HEK293 (cell line): ENCODE measurements at regions not wholly inside any gene's neighbourhood (a gene's known extent, or its start where the extent isn't known, plus 50 kb on each side); places are given as distances from the start of the nearest gene placed in this dataset.

ENCODE experiments used
- CTCF ChIA-PET: fragments of 350-600 bp; formaldehyde crosslinking; extraction: SDS; loops from one replicate; lab custom pipeline; 2021; ENCODE audit warnings: antibody characterized with exemption; lab: Yijun Ruan, JAX
- POLR2A ChIA-PET: fragments of 300-600 bp; formaldehyde crosslinking; extraction: SDS; loops from one replicate; lab custom pipeline; 2020; ENCODE audit warnings: antibody characterized with exemption, inconsistent platforms; lab: Yijun Ruan, JAX
- H3K27ac ChIP-seq: fragments of 200-500 bp; sonication (Bioruptor generic); 2 replicates; pipeline ENCODE4 v1.5.1; 2014; ENCODE audit warnings: low read depth, low read length, control low read depth, inconsistent platforms; ENCODE audit errors: extremely low read depth
- H3K36me3 ChIP-seq, 2 experiments: fragments of 200-500 bp in 1 of 2; sonication (Bioruptor generic) in 1 of 2; 1 replicate in 1 of 2; 2 replicates in 1 of 2; pipeline ENCODE4 v1.5.1; 2014 to 2017; ENCODE audit warnings: inconsistent platforms in 2 of 2, low read length in 2 of 2; ENCODE audit not compliant: control insufficient read depth in 2 of 2, insufficient read depth in 1 of 2
- H3K4me1 ChIP-seq: fragments of 200-500 bp; sonication (Bioruptor generic); 2 replicates; pipeline ENCODE4 v1.5.1; 2014; ENCODE audit warnings: mild to moderate bottlenecking, low read length, inconsistent platforms; ENCODE audit not compliant: control insufficient read depth, insufficient read depth
- H3K4me3 ChIP-seq: 2 replicates; pipeline ENCODE4 v1.5.1; 2011; ENCODE audit warnings: low read depth, mild to moderate bottlenecking, control low read depth, low read length, moderate library complexity
- H3K9me3 ChIP-seq: fragments of 200-500 bp; sonication (Bioruptor generic); 2 replicates; pipeline ENCODE4 v1.5.1; 2014; ENCODE audit warnings: low read depth, low read length, inconsistent platforms; ENCODE audit not compliant: control insufficient read depth, insufficient read depth
- GFI1B ChIP-seq: fragments of 450-650 bp; formaldehyde crosslinking; IDR thresholded peaks from 2 replicates; pipeline ENCODE4 v1.5.1; 2016; ENCODE audit warnings: missing biosample characterization, missing genetic modification characterization
- HOXA7 ChIP-seq: sonication (generic); formaldehyde crosslinking; IDR thresholded peaks from 2 replicates; pipeline ENCODE4 v1.8.1; 2022; ENCODE audit warnings: missing genetic modification reagents, borderline replicate concordance
- RBAK ChIP-seq: fragments of 450-650 bp; formaldehyde crosslinking; IDR thresholded peaks from 2 replicates; pipeline ENCODE4 v1.5.1; 2016; ENCODE audit warnings: missing biosample characterization, missing genetic modification characterization
- TCF7L2 ChIP-seq: IDR thresholded peaks from 2 replicates; pipeline ENCODE4 v1.6.1; 2011; ENCODE audit warnings: low read depth, mild to moderate bottlenecking, inconsistent platforms, low read length, moderate library complexity, borderline replicate concordance
- YY2 ChIP-seq: fragments of 450-650 bp; formaldehyde crosslinking; IDR thresholded peaks from 2 replicates; pipeline ENCODE4 v1.5.1; 2016; ENCODE audit warnings: missing biosample characterization, missing genetic modification characterization
- ZBTB17 ChIP-seq: fragments of 450-650 bp; formaldehyde crosslinking; IDR thresholded peaks from 2 replicates; pipeline ENCODE4 v1.5.1; 2016; ENCODE audit warnings: missing biosample characterization, missing genetic modification characterization
- ZBTB21 ChIP-seq: fragments of 450-650 bp; formaldehyde crosslinking; IDR thresholded peaks from 2 replicates; pipeline ENCODE4 v1.5.1; 2017; ENCODE audit warnings: missing biosample characterization, missing genetic modification characterization
- ZFP3 ChIP-seq: fragments of 450-650 bp; formaldehyde crosslinking; IDR thresholded peaks from 2 replicates; pipeline ENCODE4 v1.5.1; 2016; ENCODE audit warnings: low read depth, missing biosample characterization, missing genetic modification characterization
- ZNF394 ChIP-seq: fragments of 450-650 bp; formaldehyde crosslinking; IDR thresholded peaks from 2 replicates; pipeline ENCODE4 v1.5.1; 2016; ENCODE audit warnings: missing biosample characterization, missing genetic modification characterization, mild to moderate bottlenecking, moderate library complexity, borderline replicate concordance
- ZNF529 ChIP-seq: fragments of 450-650 bp; formaldehyde crosslinking; IDR thresholded peaks from 2 replicates; pipeline ENCODE4 v1.5.1; 2017; ENCODE audit warnings: missing genetic modification characterization, missing biosample characterization; ENCODE audit not compliant: insufficient replicate concordance
- ZNF600 ChIP-seq: fragments of 450-650 bp; formaldehyde crosslinking; IDR thresholded peaks from 2 replicates; pipeline ENCODE4 v1.5.1; 2016; ENCODE audit warnings: missing biosample characterization, missing genetic modification characterization
- ZNF623 ChIP-seq: fragments of 450-650 bp; formaldehyde crosslinking; IDR thresholded peaks from 2 replicates; pipeline ENCODE4 v1.5.1; 2016; ENCODE audit warnings: missing biosample characterization, missing genetic modification characterization
- ZNF654 ChIP-seq: fragments of 450-650 bp; formaldehyde crosslinking; IDR thresholded peaks from 2 replicates; pipeline ENCODE4 v1.5.1; 2016; ENCODE audit warnings: low read depth, missing biosample characterization, missing genetic modification characterization
- ZNF830 ChIP-seq: fragments of 450-650 bp; IDR thresholded peaks from 2 replicates; pipeline ENCODE4 v1.5.0; 2018; ENCODE audit warnings: missing biosample characterization, missing genetic modification characterization, low read depth, mild to moderate bottlenecking, moderate library complexity
- ZSCAN16 ChIP-seq: fragments of 450-650 bp; formaldehyde crosslinking; IDR thresholded peaks from 2 replicates; pipeline ENCODE4 v1.5.1; 2016; ENCODE audit warnings: missing biosample characterization, missing genetic modification characterization
- TF ChIP-seq, protein P1 (sequence below): fragments of 450-650 bp; formaldehyde crosslinking; IDR thresholded peaks from 2 replicates; pipeline ENCODE4 v1.5.1; 2016; ENCODE audit warnings: missing biosample characterization, missing genetic modification characterization, low read depth
- TF ChIP-seq, protein P2 (sequence below): fragments of 450-650 bp; formaldehyde crosslinking; IDR thresholded peaks from 2 replicates; pipeline ENCODE4 v1.5.1; 2016; ENCODE audit warnings: missing biosample characterization, missing genetic modification characterization
- TF ChIP-seq, protein P3 (sequence below): fragments of 450-650 bp; formaldehyde crosslinking; IDR thresholded peaks from 2 replicates; pipeline ENCODE4 v1.5.1; 2017; ENCODE audit warnings: missing biosample characterization, missing genetic modification characterization
- TF ChIP-seq, protein P4 (sequence below): fragments of 450-650 bp; formaldehyde crosslinking; optimal IDR thresholded peaks from 2 replicates; pipeline ENCODE3; 2016; ENCODE audit warnings: missing biosample characterization, mild to moderate bottlenecking, missing genetic modification characterization
- TF ChIP-seq, protein P5 (sequence below): sonication (generic); formaldehyde crosslinking; IDR thresholded peaks from 2 replicates; pipeline ENCODE4 v1.8.1; 2022; ENCODE audit warnings: mild to moderate bottlenecking, moderate library complexity, missing genetic modification reagents
- TF ChIP-seq, protein P6 (sequence below): fragments of 450-650 bp; formaldehyde crosslinking; IDR thresholded peaks from 2 replicates; pipeline ENCODE4 v1.5.1; 2016; ENCODE audit warnings: missing biosample characterization, missing genetic modification characterization
- TF ChIP-seq, protein P7 (sequence below): fragments of 450-650 bp; formaldehyde crosslinking; IDR thresholded peaks from 2 replicates; pipeline ENCODE4; 2016; ENCODE audit warnings: missing biosample characterization, missing genetic modification characterization

DNA sequence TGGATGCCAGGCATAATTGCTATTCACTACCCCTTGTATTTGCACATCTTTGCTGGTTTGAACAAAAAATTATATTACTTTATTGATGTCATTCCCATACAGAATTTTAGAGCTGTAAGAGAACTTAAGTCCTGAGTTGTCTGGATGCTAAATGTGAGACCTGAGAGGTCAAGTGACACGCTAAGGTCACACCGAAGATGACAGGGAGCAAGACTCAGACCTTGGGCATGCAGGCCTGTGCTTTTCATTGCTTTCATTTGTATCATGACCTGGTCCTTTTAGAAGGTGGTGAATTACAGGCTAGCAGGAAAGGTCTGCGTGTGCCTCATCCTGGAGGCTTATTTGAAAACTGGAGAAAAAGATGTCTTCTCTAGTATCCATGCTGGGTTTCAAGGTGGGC, 312.0 kb upstream of the RASGRP1 start (continued):
- TF ChIP-seq, protein P1, sequence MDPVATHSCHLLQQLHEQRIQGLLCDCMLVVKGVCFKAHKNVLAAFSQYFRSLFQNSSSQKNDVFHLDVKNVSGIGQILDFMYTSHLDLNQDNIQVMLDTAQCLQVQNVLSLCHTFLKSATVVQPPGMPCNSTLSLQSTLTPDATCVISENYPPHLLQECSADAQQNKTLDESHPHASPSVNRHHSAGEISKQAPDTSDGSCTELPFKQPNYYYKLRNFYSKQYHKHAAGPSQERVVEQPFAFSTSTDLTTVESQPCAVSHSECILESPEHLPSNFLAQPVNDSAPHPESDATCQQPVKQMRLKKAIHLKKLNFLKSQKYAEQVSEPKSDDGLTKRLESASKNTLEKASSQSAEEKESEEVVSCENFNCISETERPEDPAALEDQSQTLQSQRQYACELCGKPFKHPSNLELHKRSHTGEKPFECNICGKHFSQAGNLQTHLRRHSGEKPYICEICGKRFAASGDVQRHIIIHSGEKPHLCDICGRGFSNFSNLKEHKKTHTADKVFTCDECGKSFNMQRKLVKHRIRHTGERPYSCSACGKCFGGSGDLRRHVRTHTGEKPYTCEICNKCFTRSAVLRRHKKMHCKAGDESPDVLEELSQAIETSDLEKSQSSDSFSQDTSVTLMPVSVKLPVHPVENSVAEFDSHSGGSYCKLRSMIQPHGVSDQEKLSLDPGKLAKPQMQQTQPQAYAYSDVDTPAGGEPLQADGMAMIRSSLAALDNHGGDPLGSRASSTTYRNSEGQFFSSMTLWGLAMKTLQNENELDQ (tag by site-specific recombination) = no peak

DNA sequence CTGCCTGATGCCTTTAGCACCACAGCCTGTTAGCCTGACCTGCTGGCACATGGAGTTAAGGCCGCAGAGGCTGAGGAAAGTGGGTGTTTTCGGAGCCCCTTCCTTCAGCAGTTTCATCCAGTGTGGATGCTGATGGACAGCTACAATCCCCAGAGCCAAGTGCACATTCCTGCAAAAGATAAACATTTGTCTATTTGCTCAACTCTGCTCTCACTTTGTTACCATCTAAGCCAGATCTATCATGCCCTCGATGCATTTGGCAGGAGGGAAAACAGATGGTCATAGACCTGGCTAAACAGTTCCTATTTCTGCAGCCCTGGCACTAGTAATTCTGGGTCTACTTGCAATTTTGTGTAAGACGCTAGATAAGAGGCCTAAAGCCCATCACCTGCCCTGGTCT, 312.9 kb upstream of the RASGRP1 start:
- POLR2A ChIA-PET = no interaction called here
- Histone ChIP-seq H3K9me3 (no peaks in the 10 kb centered on the region), H3K36me3 (no peaks in the 10 kb centered on the region), H3K27ac (no peak overlapping the region), H3K4me1 (no peaks in the 10 kb centered on the region), H3K4me3 (no peak overlapping the region)
- TF ChIP-seq ZNF654 (tag by site-specific recombination) (no peak), GFI1B (tag by site-specific recombination) (no peak), RBAK (tag by site-specific recombination) (no peak), TCF7L2 (no peak)
- TF ChIP-seq, protein P2, sequence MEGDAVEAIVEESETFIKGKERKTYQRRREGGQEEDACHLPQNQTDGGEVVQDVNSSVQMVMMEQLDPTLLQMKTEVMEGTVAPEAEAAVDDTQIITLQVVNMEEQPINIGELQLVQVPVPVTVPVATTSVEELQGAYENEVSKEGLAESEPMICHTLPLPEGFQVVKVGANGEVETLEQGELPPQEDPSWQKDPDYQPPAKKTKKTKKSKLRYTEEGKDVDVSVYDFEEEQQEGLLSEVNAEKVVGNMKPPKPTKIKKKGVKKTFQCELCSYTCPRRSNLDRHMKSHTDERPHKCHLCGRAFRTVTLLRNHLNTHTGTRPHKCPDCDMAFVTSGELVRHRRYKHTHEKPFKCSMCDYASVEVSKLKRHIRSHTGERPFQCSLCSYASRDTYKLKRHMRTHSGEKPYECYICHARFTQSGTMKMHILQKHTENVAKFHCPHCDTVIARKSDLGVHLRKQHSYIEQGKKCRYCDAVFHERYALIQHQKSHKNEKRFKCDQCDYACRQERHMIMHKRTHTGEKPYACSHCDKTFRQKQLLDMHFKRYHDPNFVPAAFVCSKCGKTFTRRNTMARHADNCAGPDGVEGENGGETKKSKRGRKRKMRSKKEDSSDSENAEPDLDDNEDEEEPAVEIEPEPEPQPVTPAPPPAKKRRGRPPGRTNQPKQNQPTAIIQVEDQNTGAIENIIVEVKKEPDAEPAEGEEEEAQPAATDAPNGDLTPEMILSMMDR (tag by site-specific recombination) = no peak
- TF ChIP-seq, protein P3, sequence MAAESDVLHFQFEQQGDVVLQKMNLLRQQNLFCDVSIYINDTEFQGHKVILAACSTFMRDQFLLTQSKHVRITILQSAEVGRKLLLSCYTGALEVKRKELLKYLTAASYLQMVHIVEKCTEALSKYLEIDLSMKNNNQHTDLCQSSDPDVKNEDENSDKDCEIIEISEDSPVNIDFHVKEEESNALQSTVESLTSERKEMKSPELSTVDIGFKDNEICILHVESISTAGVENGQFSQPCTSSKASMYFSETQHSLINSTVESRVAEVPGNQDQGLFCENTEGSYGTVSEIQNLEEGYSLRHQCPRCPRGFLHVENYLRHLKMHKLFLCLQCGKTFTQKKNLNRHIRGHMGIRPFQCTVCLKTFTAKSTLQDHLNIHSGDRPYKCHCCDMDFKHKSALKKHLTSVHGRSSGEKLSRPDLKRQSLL (tag by site-specific recombination) = no peak
- CTCF ChIA-PET = no interaction called here

DNA sequence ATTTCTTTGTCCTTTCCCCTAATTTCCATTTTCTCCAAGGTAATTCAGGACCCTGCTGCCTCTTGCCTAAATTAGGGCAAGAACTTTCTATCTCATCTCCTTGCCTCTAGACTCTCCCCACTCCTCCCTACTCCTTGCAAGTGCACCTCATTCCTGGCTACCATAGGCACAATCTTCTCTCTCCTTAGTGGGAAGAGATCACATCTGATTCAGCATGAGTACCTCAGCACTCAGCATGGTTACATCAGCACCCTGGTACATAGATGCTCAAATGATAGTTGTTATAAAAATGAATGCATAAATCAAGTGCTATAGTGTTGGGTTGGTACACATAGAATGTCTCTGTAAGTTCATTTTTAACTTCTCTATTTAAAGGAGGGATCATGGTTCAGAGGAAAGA, 313.4 kb upstream of the RASGRP1 start:
- no peaks in the 10 kb centered on the region for H3K9me3 ChIP-seq
- H3K36me3 ChIP-seq = no peaks in the 10 kb centered on the region
- no peaks in the 10 kb centered on the region for H3K4me1 ChIP-seq
- H3K4me3 ChIP-seq = no peak overlapping the region
- ChIA-PET CTCF (no interaction called here), POLR2A (no interaction called here)
- H3K27ac ChIP-seq = no peak overlapping the region
- no peak for TF ChIP-seq ZNF830
- TF ChIP-seq YY2 (tag by site-specific recombination) = no peak
- TF ChIP-seq, protein P4, sequence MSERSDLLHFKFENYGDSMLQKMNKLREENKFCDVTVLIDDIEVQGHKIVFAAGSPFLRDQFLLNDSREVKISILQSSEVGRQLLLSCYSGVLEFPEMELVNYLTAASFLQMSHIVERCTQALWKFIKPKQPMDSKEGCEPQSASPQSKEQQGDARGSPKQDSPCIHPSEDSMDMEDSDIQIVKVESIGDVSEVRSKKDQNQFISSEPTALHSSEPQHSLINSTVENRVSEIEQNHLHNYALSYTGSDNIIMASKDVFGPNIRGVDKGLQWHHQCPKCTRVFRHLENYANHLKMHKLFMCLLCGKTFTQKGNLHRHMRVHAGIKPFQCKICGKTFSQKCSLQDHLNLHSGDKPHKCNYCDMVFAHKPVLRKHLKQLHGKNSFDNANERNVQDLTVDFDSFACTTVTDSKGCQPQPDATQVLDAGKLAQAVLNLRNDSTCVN (tag by site-specific recombination) = no peak
- TF ChIP-seq, protein P5, sequence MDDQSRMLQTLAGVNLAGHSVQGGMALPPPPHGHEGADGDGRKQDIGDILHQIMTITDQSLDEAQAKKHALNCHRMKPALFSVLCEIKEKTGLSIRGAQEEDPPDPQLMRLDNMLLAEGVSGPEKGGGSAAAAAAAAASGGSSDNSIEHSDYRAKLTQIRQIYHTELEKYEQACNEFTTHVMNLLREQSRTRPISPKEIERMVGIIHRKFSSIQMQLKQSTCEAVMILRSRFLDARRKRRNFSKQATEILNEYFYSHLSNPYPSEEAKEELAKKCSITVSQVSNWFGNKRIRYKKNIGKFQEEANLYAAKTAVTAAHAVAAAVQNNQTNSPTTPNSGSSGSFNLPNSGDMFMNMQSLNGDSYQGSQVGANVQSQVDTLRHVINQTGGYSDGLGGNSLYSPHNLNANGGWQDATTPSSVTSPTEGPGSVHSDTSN (CRISPR knock-in tag) = no peak
- TF ChIP-seq, protein P6, sequence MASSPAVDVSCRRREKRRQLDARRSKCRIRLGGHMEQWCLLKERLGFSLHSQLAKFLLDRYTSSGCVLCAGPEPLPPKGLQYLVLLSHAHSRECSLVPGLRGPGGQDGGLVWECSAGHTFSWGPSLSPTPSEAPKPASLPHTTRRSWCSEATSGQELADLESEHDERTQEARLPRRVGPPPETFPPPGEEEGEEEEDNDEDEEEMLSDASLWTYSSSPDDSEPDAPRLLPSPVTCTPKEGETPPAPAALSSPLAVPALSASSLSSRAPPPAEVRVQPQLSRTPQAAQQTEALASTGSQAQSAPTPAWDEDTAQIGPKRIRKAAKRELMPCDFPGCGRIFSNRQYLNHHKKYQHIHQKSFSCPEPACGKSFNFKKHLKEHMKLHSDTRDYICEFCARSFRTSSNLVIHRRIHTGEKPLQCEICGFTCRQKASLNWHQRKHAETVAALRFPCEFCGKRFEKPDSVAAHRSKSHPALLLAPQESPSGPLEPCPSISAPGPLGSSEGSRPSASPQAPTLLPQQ (tag by site-specific recombination) = no peak
- TF ChIP-seq ZNF623 (tag by site-specific recombination) = no peak
- no peak for TF ChIP-seq ZSCAN16 (tag by site-specific recombination)
- TF ChIP-seq ZNF394 (tag by site-specific recombination) = no peak
- no peak for TF ChIP-seq ZFP3 (tag by site-specific recombination)
- TF ChIP-seq, protein P3 (tag by site-specific recombination) = no peak
- no peak for TF ChIP-seq HOXA7
- TF ChIP-seq ZNF600 (tag by site-specific recombination) = no peak
- no peak for TF ChIP-seq ZBTB17 (tag by site-specific recombination)
- TF ChIP-seq ZBTB21 = no peak
- TF ChIP-seq ZNF529 (tag by site-specific recombination) = no peak
- TF ChIP-seq, protein P7, sequence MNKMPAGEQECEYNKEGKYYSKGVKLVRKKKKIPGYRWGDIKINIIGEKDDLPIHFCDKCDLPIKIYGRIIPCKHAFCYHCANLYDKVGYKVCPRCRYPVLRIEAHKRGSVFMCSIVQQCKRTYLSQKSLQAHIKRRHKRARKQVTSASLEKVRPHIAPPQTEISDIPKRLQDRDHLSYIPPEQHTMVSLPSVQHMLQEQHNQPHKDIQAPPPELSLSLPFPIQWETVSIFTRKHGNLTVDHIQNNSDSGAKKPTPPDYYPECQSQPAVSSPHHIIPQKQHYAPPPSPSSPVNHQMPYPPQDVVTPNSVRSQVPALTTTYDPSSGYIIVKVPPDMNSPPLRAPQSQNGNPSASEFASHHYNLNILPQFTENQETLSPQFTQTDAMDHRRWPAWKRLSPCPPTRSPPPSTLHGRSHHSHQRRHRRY (tag by site-specific recombination) = no peak
